Stimulated activated CD8-positive, alpha-beta memory T cell treated with anti-CD3 and anti-CD28 coated beads, Interleukin-4, amount 100 ng/mL, for 24 hours (primary cell): ENCODE measurements at regions not wholly inside any gene's neighbourhood (a gene's known extent, or its start where the extent isn't known, plus 50 kb on each side); places are given as distances from the start of the nearest gene placed in this dataset.

Source experiments
- DNase-seq: peaks from one replicate; pipeline ENCODE4 v3.0.0-alpha.2; 2020; ENCODE audit warnings: low read depth

DNA sequence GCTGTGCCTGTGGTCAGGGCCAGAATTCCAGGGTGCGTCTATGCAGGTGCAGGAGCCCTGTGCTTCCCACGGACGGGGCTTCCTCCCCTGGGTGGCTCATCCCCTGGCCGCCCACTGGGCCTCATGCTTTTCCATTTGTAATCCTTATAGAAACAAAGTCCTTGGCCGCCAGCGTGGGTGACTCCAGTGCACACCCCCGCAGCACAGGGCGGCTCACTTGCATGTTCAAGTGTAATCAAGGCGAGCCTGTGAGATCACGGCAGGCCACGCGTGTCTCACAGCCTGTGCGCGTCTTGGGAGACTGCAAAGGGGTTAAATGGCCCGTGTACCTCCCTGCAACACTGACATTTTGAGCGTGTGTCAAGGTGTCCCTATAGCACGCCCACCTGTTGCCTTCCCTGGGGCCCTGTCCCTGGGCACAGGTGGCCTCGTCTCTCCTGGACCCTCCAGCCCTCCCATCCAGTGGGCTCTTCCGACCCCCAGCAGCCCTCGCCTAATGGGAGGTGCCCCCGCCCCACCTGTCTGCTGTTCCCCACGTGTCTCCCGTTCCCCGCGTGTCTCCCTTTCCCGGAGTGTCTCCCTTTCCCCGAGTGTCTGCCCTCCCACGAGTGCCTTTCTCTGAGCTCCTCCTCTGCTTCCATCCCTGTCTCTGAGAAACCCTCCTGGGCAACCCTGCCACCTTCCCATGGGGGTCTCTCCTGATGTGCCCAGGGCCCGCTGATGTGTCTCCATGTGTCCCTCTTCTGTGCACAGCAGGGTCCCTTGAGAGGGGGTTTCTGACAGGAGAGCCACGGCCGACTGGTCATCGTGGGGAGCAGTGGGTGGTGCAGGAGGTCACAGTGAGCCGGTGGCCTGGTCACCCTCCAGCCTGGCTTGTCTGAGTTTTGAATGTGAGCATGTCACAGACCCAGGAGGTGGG lies 1215.3 kb downstream of the BRD1 start:
- no peak for DNase-seq

DNA sequence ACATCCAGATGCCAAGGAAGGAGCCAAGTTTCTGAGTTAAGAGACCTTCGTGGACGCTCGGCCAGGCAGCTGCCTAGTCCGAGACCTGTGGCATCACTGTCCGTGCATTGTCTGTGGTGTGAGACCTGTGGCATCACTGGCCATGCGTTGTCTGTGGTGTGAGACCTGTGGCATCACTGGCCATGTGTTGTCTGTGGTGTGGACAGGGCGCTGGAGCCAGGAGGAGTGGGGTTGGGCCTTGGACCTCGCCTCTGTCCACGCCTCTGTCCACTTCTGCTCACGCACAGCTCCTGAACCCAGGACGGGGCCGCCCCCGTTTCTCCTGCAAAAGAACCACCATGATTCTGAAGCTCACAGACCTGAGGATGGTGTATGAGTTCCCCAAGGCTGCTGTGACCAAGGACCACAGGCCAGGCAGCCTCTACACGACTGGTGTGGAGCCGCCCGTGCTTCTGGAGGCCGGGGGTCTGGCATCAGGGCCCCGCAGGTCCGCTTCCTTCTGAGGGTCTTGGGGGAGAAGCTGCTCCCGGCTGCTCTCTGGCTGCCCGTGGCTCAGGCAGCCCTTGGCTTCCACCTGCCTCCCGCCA lies 1218.3 kb downstream of the BRD1 start:
- DNase-seq: no peak

DNA sequence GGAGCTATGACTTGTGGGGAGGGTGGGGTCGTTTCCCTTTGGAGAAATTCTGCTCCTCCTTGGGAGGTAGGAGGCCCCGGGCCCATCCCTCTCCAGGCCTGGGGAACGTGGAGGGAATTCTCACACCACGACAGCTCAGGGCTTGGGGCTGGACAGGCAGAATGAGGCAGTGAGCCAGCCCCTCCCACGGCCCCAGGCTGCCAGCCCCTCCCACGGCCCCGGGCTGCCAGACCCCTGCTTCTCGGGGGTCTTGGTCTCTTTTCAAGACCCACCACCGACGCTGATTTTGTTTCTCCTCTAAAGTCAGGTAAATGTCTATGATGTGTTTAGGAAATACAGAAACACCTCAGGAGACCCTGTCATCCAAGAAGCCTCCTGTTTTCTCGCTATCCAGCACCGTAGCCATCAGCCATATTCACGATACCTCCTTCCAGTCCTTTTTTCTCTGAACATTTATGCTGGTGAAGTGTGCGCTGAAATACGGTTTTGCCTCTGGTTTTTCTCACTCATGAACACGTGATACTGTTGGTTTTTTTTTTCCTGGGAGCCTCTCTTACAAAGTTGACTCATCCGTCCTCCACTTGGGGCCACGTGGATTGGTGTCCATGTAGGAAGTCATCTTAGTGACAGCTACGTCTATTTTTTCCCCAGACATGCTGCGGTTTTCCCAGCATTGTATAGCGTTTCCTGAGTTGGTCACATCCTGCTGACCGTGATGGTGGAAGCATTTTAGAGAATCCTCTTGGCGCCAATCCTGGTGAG lies 1219.6 kb downstream of the BRD1 start:
- no peak for DNase-seq

DNA sequence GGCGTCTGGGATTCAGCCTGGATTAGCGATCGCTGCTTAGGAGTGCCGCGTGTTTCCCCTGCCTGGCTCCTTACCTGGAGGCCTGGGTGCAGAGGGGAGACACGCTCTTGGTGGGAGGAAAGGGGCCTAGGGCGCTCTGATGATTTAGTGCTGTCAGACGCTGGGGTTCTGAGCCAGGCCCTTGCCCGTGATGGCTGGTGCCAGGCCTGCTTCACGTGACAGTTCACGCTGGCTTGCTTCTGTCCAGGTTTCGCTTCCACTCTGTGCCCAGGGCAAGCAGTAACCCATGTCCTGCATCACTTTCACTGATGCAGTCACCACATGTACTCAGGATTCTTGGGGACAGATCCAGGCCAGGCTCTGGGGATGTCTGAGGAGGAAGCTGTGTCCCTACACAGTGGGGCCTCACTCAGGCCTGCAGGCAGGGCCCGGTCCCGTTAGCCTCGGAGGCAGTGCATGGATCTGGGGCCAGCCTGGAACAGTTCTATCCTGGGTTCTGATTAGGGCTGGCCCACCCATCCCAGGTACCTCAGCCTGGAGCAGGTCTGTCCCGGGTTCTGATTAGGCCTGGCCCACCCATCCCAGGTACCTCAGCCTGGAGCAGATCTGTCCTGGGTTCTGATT lies 1220.9 kb downstream of the BRD1 start:
- no peak for DNase-seq

DNA sequence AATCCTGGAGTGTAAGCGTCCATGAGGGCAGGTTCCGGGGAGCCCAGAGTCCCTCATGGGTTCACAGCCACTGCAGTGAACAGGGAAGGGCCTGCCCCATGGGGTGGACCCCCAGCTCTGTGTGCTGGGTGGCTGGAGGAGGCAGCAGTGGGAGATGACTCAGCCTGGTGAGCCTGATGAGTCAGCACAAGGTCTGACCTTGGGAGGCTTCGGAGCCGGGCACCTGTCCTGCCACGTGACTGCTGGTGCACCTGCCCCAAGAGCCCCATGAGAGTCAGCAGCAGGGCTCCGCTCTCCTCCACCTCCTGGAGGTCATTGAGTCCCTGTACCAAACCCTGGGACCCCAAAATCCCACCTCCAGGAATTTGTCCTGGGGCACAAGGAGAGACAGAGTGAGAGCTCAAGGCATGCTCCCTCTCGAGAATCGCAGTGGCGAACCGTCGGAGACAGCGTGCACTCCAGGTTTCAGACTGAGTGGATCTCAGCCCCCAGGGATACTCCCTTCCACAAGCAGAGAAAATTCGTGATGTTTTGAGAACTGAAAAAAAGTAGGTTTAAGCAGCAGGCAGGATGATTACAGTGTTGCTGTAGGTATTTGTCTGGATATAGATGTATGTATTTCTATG lies 1221.7 kb downstream of the BRD1 start:
- DNase-seq: no peak

DNA sequence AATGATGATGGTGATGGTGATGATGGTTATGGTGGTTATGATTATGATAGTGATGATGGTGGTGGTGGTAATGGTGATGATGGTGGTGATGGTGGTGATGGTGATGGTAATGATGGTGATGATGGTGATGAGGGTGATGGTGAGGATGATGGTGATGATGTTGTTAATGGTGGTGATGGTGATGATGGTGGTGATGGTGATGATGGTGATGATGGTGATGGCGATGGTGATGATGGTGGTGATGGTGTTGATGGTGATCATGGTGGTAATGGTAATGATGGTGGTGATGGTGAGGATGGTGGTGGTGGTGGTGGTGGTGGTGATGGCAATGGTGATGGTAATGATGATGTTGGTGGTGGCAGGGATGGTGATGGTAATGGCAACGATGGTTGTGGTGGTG lies 1222.5 kb downstream of the BRD1 start:
- no peak for DNase-seq

DNA sequence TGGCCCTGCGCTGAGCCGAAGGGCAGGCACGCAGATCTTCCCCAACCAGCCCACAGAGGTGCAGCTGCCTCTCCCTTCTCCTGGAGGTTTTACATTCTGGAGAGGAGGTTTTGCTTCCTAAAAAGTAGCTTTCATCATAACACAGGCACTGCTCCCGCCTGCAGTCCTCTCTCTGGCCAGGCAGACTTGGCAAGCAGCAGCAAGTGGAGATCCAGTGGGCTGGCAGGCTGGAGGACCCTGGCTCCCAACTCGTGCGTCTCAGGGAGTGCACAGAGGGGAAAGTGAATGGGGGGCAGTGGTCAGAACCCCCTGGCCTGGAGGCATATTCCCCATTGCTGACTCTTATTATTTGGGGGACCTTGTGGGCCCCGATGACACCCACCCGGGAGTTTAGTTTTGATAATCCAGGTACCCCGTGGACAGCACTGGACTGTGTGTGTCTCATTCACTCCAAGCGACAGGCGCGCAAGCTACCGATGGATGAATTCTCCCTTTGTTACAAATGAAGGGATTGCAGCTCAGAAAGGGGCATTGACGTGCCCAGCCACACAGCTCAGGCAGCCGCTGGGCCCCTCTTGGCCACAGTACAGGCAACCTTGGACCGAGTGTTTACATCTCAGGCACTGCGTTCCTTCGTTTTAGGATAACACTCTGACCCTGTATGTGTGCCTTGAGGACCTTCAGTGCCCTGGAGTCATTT lies 1223.9 kb downstream of the BRD1 start:
- no peak for DNase-seq

DNA sequence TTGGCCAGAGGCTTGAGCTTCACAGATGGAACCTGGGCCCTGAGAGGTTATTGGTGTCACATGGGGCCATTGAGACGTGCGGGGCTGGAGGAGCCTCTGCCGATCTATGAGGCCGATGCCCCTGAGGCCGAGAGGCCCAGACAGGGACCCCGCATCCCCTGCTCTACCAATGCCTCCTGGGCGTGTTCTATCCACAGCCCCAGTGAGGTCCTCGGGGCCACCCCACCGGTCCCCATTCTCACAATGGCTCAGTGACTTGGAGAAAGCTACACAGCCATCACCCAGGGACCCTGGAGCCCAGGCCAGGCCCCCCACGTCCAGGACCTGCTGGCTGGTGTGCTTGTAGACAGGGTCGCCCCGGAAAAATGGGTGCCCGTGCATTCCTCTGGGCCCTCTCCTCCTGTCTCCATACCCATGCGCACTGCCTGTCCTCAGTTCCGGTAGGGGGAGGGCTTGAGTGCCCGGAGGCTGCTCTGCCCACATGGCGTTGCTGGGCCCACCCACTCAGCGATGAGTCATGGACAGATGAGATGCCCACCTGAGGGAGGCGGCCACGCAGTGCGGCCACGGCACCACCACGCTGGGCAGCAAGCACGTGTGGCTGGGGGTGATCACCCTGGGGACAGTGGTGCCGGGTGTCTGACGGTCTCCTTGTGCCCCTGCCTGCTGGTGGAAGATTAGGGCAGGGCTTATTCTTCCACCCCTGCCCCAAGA lies 1224.7 kb downstream of the BRD1 start:
- no peak for DNase-seq

DNA sequence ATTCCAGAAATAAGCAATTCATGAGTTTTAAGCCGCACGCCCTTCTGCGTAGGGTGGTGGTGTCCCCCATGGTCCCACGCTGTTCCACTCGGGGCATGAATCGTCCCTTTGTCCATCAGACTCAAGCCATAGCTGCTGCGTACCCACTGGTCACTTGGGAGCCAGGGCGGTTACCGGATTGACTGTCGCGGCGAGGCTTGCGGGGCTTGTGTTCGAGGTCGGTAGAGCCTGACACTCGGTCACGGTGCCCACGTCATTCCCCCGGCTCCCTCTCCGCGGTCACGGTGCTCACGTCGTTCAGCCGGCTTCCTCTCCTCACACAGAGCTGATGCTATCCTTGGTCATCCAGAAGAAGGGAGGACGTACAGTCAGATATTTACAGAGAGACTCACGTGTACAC lies 1227.0 kb downstream of the BRD1 start:
- DNase-seq: no peak

DNA sequence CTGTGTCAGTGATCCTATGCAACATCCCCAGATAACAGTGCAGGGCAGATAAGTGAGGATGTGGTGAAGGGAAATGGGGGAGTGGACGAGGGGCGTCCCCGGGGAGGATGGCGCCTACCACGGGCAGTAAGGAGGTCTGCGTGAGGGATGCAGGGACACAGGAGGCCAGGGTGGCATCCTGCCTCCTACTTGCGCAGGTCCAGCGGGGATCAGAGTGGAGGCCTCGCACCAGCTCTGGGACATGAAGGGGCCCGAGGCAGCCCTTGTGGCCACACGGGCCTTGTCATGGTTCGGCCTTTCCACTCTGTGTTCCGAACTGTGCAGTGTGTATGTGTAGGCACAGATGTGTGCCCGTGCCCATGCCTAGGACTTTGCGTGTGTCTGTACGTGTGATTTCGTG lies 1227.5 kb downstream of the BRD1 start:
- no peak for DNase-seq

DNA sequence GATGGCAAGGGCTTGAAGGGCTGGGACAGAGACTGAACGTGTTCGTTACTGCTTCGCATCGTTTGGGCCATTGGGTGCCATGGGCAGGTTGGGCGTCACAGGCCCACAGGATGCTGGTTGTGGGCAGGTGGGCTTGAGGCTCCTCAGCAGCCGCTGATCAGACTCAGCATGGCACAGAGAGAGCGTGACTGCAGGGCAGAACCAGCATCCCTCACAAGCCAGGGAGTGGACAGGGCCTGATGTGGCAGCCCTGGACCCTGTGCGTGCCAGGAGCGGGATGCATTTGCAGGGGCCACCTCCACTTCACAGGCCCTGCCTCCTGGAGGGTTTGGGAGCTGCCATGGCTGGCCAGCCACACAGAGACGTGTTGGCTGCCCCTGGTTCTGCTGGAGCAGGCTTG lies 1228.3 kb downstream of the BRD1 start:
- no peak for DNase-seq

DNA sequence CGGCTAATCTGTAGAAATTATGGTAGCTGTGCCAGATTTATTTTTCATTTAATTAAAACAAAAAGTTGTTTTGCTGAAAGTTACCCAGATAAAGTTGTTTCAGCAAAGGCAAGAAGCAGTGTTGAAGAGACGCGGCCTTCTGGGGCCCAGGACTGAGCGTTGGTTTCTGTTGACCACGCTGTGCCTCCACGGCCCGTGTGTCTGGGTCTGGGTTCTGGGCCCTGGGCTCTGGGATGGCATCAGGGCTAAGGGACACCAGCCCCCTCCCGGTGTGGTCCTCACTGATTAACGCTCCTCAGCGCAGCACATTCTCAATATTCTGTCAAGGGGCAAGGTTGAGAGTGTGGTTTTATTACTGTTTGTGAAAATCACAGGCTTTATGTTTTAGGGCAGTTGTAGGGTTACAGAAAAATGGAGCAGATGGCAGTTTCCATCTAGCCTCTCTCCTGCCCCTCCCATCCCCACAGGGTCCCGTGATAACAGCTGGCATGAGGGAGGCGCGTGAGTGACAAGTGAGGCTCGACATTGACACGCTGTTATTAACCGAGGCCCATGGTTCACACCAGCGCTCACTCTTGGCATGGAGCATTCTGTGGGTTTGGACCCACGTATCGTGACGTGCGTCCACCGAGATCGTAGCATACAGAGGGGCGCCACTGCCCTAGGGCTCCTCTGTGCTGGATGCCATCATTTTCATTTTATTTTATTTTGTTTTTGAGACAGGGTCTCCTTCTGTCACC lies 1231.4 kb downstream of the BRD1 start:
- DNase-seq: no peak

DNA sequence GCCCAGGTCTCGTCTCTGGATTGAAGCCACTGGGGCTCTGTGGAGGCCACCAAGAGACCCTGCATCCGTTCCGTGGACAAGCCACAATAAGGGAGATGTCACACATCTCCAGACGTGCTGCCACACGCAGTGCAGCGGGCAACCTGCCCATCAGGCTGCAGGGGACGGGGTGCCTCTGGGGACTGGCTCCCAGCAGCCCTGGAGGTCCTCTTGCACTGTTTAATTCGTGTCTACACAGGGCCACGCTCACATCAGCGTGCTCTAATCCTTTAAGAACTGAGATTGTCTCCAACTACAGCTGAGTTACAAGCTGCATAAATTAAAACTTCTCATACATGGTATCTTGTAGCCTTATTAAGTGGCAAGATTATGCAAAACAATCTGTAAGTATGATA lies 1232.2 kb downstream of the BRD1 start:
- no peak for DNase-seq

DNA sequence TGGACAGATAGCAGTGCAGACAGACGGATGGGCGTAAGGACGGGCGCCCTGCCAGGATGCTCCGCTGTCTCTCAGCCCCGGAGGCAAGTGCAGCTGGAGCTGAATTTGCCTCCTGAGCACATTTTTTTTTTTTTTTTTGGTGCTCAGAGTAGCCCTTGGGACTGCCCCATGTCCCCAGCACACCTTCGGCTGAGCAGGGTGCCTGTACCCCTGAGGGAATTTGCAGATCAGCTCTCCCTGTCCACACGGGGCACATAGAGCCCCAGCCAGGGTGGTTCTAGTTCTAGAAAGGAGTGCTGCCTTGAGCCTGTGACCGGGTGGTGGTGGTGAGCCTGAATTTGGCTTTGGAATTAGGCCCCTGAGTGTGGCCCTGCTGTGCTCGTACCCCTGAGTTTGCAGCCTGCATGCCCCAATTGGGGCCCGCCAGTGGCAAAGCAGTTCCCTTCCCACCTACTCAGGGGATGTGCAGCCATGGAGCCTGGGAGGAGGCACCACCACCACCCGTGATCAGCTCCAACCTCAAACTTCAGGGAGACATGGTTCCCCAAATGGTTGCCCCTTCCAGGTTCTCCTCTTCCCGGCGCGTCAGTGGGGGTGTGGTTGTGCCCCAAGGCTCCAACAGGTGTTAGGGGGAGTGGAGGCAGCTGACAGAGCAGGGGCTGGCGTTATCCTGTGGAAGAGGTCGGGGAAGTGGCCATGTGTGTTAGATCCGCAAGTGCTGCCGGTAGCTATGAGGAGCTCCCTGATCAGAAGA lies 1232.7 kb downstream of the BRD1 start:
- no peak for DNase-seq

DNA sequence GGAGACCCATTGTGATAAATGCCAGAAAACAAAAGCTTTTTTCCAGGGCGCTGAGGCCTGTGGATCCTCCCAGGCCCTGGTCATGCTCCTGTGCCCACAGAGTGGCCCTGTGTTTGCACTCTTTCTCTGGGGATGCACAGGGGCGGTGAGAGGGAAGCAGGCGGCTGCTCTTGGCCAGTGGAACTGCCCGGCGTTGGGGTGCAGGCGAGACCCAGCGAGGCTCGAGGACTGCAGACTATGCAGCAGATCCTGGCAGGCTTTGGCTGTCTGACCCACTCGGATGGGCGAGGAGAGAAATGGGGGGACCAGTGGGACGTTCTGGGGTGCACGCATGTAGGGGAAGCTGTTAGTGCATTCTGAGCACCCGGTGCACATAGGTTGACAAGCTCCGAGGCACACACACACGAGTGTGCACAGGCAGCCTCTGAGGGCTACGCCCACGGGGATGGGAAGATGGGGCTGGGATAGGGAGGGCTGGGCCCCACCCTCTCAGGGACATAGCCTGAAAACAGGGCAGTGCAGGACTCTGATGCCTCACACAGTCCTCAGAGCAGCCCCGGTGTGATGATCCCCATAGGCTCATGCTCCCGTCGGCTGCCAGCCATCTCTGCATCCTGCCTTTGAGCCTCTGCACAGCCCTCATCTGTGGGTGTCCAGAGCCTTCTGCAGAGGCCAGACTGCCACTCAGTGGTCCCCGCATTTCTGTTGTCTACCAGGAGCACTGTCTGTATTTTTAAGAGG lies 1233.5 kb downstream of the BRD1 start:
- DNase-seq: no peak

DNA sequence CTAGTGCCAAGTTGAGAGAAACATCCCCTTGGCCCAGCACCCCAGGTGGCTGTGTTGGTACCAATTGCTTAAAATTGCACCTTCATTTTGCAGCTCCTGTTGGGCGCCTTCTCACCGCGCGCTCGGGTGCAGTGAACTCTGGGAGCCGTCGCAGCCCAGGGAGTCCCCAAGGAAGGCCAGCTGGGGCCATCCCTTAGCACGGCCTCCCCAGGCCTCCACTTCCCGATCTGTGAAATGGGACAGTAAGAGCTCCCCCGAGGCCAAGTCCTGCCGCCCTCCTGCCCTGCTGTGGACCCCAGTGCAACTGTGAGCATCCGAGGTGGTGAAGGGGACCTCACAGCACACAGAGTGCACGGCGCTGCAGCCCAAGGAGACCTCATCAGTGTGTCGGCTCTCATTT lies 1234.1 kb downstream of the BRD1 start:
- DNase-seq: no peak

DNA sequence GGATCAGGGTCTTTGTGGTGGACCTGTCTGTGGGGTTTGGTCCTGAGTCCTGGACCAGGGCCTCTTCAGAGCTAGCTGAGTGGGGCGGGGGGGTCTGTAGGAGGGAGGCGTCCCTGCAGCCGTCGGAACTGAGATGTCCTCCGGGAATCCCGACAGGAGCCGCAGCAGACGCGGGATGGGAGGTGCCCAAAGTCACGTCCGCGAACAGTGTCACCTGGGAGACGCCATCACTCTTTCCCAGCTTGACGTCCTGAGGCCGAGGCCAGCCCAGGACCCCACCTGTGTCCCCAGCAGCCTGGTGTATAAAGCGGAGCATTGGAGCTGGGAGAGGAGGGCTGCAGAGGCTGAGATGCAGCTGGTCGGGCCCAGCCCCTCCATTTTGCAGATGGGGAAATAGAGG lies 1234.7 kb downstream of the BRD1 start:
- DNase-seq: no peak

DNA sequence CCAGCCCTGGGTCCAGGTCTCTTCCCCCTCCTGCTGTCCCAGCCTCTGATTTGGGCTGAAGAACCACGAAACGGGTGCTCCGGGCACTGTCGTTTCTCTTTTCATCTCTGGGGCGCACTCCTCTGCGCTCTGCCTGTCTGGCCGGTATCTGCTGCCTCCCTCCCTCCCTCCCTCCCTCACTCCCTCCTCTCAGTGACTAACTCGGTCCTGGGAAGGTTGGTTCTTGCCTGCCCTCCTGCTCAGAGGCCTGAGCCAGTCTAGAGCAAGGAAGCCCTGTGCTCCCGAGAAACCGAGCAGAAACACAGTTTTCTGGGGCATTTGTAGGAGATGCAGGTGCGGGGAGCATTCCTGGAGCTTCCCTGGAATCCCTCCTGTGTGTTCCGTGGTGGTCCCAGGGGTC lies 1235.2 kb downstream of the BRD1 start:
- DNase-seq: no peak

DNA sequence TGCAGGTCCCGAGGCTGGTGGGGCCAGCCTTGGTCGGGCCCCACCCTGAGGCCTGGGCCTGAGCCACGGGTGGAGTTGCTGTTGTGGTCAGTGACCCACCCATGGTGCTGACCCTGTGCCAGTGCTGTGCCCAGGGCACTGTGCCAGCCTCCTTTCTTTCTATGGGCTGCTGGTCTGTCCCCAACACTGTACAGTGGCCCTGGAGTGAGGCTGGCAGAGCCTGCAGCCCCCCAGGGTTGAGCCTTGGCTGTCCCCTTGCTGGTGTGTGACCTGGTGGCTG lies 1235.7 kb downstream of the BRD1 start:
- no peak for DNase-seq
